Right renal cortex interstitium (tissue), 3 donors: ENCODE measurements at regions not wholly inside any gene's neighbourhood (a gene's known extent, or its start where the extent isn't known, plus 50 kb on each side); places are given as distances from the start of the nearest gene placed in this dataset.

Experiments used
- DNase-seq, 3 donors: peaks; one replicate each; pipeline ENCODE4 v3.0.0-alpha.2; 2013; ENCODE audit warnings: low read depth in 3 of 3, low spot score in 2 of 3

DNA sequence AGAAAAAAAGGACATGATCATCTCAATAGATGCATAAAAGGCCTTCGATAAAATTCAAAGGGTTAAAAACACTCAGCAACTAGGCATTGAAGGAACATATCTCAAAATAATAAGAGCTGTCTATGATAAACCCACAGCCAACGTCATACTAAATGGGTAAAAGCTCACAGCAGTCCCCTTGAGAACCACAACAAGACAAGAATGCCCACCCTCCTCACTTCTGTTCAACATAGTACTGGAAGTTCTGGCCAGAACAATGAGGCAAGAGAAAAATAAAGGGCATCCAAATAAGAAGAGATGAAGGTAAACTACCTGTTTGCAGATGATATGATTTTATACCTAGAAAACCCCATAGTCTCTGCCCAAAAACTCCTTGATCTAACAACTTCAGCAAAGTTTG lies 619.7 kb upstream of the LMCD1 start:
- no peak for DNase-seq

DNA sequence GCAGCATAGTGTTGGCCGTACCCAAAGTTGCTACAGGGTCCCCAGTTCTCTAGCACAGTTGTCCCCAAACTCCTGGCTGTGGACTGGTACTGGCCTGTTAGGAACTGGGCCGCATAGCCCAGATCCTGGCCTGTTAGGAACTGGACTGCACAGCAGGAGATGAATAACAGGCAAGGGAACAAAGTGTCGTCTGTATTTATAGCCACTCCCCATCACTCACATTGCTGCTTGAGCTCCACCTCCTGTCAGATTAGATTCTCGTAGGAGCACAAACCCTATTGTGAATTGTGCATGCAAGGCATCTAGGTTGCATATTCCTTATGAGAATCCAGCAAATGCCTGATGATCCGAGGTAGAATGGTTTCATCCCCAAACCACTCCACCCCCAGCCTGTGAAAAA lies 604.0 kb upstream of the LMCD1 start:
- no peak for DNase-seq

DNA sequence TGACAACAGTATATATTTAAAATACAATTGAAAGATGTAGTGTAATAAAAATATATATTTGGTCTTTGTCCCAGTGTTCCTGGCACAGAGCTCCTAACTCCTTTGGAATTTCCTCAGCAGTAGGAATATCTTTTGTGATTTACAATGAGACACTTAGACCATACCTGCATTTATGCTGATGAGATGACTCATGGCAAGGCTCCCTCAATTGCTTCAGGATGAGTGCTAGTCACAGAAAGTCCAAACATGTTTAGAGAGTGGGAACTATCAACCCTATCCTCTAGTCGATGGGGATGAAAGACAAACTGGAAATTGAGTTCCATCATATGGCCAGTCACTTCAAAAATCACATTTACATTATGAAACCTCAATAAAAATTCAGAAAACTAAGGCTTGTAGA lies 588.3 kb upstream of the LMCD1 start:
- DNase-seq, result no peak

DNA sequence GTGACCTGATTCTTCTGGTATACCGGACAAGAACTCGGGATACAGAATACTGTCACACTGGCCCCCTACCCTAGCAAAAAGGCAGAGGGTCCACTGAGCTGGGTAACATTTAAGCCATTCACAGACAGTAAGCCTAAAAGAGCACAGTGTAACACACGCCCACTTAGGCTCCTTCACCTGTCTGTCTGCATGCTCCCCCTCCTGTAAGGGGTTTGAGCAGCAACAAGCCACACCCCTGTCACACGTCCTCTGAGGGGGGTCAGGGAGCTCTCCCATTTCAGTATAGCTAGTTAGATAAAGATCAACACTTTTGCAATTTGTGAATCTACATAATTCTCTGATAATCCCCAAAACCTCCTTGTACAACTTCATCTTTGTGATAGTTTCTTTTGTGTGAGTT lies 586.3 kb upstream of the LMCD1 start:
- DNase-seq, result no peak

DNA sequence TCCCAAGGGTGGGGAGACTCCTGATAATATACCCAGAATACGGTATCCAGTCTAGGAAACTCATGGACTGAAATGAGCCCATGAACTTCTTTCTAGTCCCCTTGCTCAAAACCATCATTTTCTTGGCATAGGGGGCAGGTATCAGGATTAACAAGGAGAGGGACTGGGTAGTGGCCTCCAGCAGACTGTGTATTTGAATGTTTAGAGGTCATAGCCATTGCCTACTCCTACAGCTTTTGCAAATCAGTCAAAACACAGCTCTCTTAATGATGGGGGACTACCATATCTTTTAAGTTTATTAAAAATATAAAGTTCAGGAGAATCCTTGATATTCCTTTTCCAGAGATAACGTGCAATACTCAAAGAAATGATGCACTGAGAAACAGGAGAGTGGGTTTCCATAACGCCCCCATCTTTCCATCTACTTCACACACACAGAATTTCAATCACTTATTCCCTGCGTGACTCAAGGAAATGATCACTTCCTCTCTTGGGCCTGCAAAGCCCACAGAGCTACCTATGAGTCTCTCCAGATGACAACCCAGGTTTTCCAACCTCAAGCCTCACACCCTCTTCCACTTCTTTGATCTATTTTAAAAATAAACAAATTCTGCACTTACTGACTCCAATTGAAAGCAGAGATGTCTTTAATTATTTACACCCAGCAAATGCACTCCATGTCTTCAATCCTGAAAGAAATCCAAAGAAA lies 584.0 kb upstream of the LMCD1 start:
- DNase-seq, result no peak

DNA sequence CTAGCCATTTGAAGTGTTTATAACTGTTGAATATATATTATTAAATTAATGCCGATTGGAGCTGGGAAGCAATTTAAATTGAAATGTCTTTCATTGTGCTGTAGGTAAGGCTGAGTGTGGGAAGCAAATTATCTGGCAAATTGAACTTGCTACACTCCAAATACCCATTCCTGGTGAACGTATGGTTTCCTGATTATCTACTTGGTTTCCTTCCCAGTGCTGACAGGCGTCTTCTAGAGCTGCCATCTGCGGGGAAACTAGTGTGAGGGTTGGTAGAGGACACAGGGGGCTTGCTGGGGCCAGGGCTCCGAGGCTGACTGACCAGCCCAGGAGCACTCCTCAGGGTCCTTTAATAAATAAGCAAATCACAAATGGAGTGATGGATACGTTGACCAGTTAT lies 581.4 kb upstream of the LMCD1 start:
- no peak for DNase-seq

DNA sequence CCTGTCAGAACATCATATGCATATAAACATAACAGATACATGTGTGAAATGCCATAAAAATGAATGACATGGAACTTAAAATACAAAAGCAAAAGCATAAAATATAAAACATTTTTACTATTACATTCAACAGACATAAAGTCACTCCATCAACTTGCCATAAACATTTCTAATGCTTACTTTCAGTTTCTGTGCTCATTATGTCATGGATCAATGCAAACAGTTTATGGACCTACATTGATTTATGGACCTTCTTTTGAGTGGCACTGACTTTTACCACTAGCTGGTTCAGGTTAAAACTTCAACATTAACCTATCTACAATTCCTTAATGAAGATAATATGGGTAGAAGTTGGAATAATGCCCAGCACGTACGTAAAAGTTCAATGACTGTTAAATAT lies 577.4 kb upstream of the LMCD1 start:
- no peak for DNase-seq

DNA sequence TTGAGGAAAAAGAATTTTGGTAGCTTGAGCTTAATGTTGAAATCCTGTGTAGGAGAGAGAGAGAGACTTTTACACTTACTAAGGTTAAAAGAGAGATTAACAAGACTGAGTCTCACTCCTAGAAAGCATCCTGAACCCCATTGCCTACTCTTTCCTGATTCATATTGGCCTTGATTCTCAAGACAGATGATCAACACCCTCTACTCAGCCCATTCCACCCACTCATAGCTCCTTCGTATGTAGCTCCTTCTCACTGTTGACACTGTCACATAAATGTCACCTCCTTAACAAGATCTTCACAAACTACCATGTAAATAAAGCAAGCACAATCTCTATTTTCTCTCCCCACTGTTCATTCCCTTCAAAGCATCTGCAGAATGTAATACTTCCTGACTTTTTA lies 574.6 kb upstream of the LMCD1 start:
- no peak for DNase-seq

DNA sequence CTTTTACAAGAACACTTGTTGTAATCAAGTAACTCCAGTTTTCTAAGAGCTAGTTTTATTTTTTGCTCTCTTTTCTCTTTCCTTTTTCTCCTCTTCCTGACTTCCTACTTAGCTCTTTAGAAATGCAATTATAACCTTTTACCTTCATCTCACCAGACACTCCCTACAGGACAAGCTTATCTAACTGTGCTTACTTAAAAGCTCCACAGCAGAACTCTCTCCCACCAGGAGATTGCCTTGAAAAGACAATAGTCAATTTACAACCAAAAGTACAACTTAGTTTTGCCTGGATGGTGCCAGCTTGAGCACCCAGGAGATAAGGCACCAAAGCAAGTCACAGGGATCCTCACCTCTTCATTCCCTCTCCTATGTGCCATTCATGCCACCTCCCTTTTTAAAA lies 573.8 kb upstream of the LMCD1 start:
- no peak for DNase-seq

DNA sequence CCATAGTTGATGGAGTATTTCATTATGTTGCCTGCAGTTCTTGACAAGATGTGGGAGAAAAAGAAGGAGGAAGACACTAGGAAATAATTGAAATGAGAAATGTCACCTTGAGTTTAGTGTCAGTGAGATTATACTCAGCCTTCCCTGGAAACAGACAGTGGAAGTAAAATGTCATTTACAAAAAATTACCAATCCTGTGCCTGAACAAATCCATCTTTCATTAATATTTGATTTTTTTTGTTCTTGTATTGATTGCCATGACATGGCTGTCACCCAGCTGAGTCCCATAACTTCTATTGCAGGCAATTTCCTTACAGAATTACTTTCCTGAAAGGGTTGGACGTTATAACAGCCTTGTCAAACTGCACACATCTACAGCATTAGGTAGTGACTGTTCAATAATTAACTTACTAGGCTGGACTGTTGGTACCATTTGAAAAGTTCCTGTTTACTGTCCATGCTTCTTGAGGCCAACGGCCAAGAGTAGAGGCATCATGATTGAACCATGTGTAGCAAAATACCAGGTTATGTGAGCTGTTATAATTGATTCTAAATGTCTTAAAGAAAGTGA lies 572.2 kb upstream of the LMCD1 start:
- DNase-seq, result no peak

DNA sequence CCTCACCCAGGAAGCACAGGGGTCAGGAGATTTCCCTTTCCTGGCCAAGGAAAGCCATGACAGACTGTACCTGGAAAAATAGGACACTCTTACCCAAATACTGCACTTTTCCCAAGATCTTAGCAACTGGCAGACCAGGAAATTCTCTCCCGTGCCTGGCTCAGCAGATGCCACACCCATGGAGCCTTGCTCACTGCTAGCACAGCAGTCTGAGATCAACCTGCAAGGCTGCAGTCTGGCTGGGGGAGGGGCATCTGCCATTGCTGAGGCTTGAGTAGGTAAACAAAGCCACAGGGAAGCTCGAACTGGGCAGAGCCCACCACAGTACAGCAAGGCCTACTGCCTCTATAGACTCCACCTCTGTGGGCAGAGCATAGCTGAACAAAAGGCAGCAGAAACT lies 567.3 kb upstream of the LMCD1 start:
- no peak for DNase-seq

DNA sequence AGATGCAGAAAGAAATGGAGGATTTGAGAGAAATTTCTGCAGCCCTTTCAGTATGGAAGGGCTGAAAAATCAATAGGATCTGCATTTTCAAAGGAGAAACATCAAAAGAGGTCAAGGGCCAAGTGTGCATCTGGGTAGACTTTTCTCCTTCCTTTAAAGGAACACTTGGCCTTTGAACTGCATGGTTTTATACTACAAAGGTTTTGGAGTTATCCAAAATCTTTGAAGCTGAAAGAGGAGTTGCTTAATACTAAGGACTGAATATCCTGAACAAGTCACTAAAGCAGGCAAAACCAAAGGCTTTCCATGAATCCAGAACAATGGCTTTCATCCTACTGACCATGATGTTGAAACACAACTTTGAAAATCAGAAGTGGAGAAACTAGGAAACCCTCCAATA lies 553.7 kb upstream of the LMCD1 start:
- DNase-seq, result no peak

DNA sequence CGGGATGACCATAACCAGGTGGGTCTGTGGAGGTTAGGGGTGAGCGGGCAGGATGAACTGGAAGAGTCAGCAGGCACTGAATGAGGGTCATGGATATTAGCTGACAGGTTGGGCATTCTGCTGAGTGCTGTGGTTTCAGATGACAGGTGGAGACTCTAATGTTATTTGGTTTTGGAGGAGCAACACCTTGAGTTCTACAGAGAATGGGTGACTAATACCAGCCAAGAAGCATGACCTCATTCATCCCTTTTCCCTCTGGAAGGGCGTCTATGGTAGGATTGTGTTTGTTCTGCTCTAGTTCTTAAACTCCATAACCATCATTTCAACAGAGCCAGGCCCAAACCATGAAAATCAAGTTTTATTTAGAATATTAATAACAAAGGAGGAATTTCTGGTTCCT lies 550.7 kb upstream of the LMCD1 start:
- no peak for DNase-seq

DNA sequence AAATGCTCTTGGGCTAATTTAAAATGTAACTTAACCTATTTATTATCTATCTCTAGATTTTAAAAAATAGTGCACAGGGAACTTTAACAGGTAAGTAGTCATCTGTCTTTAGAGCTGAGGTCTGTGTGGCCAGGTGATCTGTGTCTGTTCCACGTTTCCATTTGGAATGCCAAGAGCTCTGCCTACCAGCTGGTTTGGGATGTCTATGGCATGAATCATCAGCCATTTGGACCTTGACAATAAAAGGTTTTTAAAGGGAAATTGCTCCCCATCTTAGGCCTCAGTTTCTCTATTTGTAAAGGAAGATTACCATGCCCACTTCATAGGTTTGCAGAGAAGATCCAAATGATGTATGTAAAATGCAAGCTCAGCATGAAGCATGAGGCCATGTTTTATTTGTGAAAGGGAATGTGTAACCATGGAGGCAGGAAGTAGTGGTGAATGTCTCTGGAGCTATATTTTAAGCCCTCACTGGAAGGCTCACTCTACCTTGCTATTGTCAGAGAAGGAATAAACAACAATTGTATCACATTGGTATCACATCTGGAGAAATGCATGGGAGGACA lies 548.1 kb upstream of the LMCD1 start:
- DNase-seq, result no peak

DNA sequence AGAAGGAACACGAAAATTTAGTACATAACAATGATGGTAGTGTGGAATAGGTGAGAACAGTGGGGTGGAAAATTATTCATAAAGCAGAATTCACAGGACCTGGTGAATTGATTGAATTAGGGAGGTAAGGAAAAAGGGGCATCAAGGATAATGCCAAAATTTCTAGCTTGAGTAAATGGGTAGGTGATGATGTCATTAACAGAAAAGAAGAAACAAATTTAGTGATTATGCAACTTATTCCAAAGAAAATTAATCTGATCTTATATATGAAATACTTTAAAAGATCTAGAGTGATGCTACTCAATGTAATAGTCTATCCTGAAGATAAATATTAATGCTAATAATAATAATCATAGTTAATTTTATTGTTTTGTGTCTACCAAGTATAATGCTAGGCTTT lies 544.6 kb upstream of the LMCD1 start:
- no peak for DNase-seq

DNA sequence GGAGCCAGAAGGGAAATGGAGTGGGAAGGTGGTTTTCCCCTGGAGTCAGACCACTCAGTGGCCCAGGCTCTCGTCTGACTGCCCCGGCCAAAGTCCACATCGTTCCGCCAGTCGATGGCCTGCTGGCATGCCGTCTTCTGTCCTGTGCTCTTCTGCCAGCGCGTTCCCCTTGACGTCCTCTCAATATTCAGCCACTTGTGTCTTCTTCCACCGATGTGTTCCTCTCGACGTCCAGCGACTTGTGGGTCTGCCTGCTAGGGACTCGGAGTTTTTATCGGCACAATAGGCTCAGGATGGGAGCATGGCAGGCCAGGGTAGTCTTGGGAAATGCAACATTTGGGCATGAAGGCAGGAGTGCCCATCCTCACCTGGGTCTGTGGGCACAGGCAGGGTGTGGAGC lies 542.5 kb upstream of the LMCD1 start:
- no peak for DNase-seq

DNA sequence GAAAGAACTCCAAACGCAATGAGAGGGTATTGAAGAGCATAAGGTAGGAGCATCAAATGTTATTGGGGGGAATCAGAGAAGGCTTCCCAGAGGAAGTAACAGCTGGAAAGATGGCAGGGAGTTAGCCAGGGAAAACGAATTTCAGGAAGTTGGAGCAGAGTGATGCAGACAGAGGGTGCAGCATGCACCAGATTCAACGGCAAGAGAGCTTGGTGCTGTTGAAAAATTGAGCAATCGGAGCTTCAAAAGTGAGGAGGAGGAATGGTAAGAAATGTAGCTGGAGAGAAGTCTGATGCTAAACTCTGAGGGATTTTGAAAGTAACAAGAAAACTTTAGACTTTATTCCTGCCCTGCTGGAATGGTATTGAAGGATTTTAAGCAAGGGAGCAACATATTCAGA lies 541.0 kb upstream of the LMCD1 start:
- no peak for DNase-seq

DNA sequence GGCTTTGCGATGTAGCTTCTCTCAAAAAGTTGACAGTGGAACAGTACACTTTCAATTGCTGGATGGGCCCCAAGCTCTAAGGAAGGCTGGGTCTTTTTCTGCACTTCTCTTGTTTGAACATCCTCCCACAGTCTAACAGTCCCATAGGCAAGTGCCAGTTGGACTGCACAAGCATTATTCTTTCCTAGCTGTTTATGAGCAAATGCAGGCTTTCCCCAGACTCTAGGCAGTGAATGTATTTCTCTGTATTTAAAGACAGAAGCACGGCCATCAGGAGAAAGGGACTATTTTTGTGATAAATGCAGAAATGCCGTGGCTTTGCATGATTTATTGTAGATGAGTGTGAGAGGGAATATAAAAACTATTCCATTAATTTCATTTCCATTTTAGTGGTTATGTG lies 539.3 kb upstream of the LMCD1 start:
- DNase-seq, result no peak

DNA sequence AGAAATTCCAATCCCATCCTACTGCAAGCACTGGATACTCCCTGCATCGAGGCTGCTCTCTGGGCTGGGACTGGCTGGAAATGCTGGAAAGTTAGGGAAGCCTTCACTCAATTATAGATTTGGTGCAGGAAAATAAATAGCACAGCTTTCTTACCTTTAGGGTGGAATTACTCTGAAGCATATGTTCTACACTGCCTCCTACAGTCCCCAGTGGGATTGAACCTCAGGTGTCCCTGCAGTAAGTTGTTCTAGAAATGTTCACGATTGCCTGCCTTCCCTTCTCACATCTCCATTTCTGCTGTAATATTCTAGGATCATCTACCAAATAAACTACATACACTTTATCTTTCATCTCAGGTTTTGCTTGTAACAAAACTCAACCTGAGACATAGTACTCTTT lies 536.7 kb upstream of the LMCD1 start:
- DNase-seq, result no peak

DNA sequence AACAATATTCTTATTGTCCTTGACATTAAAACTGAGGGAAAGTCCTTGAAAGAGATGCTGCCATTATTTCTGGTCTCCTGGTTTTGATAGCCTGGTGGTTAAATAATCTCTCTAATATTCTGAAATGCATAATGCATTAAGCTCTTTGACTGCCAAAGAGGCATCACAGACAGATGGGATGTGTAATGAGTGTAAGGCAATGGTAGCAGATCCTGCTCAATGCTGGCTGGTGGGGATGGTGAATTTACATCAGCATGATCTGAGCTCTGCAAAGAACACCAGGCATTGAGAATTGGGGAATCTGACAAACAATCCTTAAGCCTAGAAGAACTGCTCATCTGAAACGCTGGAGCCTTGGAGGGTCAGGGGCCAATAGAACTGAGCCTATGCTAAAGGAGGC lies 528.6 kb upstream of the LMCD1 start:
- no peak for DNase-seq

DNA sequence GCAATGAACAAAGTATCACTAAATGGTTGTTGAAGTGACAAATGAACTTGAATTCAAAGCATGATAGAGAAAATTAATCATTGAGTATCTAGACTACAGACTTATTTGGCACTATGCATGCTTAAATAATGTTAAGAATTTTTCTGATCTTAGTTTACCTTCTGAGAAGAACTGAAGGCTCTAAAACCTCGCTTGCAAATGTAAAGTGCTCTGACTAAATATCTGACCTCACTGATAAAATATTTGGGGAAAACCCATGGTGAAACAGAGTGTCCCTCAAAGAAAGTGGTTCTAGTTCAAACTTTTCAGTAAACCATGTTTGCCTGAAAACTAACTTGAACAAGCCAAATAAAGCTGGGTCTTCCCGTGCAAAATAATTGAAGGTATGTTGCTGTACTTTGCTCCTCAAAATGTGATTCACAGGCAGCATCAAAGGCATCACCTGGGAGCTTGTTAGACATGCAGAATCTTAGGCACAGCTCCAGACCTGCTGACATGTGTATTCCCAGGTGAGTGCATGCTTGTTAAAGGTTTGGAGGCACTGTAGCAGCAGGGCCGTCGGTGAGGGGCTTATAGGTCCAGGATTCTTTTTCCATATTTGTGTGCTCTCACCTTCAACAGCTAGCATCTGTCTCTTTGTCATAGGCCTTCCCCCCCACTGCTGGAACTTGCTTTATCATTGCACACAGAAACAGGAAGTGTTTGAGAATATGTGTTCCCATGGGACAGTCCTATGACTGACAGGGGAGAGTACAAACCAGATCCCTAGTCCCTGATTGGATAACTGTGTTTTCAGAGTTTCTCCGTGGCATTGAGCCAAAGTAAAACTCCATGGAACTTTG lies 524.2 kb upstream of the LMCD1 start:
- peak in 2 of 3 donors; percentile 15 to 18 for DNase-seq

DNA sequence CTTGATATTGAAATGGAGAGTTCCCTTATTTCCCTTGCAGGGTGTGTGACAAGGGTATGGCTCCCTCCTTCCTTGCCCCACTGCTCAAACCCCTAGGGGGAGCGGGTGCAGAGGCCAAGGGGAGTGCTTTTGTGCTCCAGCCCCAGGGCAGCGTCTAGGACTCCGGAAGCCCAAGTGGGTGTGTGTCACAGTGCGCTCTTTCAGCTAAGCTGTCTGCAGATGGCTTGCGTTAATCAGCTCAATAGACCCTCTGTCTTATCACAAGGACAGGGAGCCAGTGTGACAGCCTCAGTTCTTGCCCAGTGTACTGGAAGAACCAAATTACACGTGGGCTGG lies 523.6 kb upstream of the LMCD1 start:
- DNase-seq, result no peak
